HEK293T (cell line): ENCODE measurements at regions not wholly inside any gene's neighbourhood (a gene's known extent, or its start where the extent isn't known, plus 50 kb on each side); places are given as distances from the start of the nearest gene placed in this dataset.

Source experiments
- CTCF ChIA-PET: fragments of 350-600 bp; formaldehyde crosslinking; extraction: SDS; loops from one replicate; lab custom pipeline; 2021; ENCODE audit warnings: antibody characterized with exemption, inconsistent platforms; lab: Yijun Ruan, JAX
- POLR2A ChIA-PET: fragments of 350-600 bp; formaldehyde crosslinking; extraction: SDS; loops from one replicate; lab custom pipeline; 2020; ENCODE audit warnings: antibody characterized with exemption, inconsistent platforms; lab: Yijun Ruan, JAX
- DNase-seq: peaks from one replicate; pipeline ENCODE4 v3.0.0; 2012; ENCODE audit warnings: mixed read lengths; ENCODE audit errors: extremely low spot score
- ARNT ChIP-seq: fragments of 450-650 bp; IDR thresholded peaks from 2 replicates; pipeline ENCODE4 v1.6.1; 2017; ENCODE audit warnings: mild to moderate bottlenecking
- BHLHE40 ChIP-seq: fragments of 450-650 bp; IDR thresholded peaks from 2 replicates; pipeline ENCODE4 v1.6.1; 2016; ENCODE audit warnings: mild to moderate bottlenecking, moderate library complexity, borderline replicate concordance
- CTBP1 ChIP-seq: fragments of 450-650 bp; IDR thresholded peaks from 2 replicates; pipeline ENCODE4 v1.6.1; 2016; ENCODE audit warnings: borderline replicate concordance
- ELF4 ChIP-seq: fragments of 450-650 bp; IDR thresholded peaks from 2 replicates; pipeline ENCODE4 v1.6.1; 2017; ENCODE audit warnings: antibody characterized with exemption
- FOXA1 ChIP-seq: fragments of 450-650 bp; IDR thresholded peaks from 2 replicates; pipeline ENCODE4 v1.6.1; 2016; ENCODE audit warnings: mild to moderate bottlenecking
- FOXK2 ChIP-seq: fragments of 450-650 bp; IDR thresholded peaks from 2 replicates; pipeline ENCODE4 v1.6.1; 2016; ENCODE audit warnings: mild to moderate bottlenecking
- FOXM1 ChIP-seq: fragments of 450-650 bp; IDR thresholded peaks from 2 replicates; pipeline ENCODE4 v1.6.1; 2017; ENCODE audit warnings: mild to moderate bottlenecking, borderline replicate concordance
- HDGF ChIP-seq: fragments of 450-650 bp; IDR thresholded peaks from 2 replicates; pipeline ENCODE4 v1.6.1; 2017; ENCODE audit warnings: antibody characterized with exemption, borderline replicate concordance
- L3MBTL2 ChIP-seq: fragments of 450-650 bp; conservative IDR thresholded peaks from 2 replicates; pipeline ENCODE4 v1.6.1; 2016; ENCODE audit warnings: mild to moderate bottlenecking
- LEF1 ChIP-seq: fragments of 450-650 bp; IDR thresholded peaks from 2 replicates; pipeline ENCODE4 v1.6.1; 2017; ENCODE audit warnings: mild to moderate bottlenecking, borderline replicate concordance
- NFRKB ChIP-seq: fragments of 450-650 bp; IDR thresholded peaks from 2 replicates; pipeline ENCODE4 v1.6.1; 2016; ENCODE audit warnings: mild to moderate bottlenecking, moderate library complexity
- SP1 ChIP-seq: fragments of 450-650 bp; IDR thresholded peaks from 2 replicates; pipeline ENCODE4 v1.6.1; 2017
- SUZ12 ChIP-seq: fragments of 450-650 bp; IDR thresholded peaks from 2 replicates; pipeline ENCODE4 v1.6.1; 2016; ENCODE audit warnings: mild to moderate bottlenecking
- TARDBP ChIP-seq: fragments of 450-650 bp; IDR thresholded peaks from 2 replicates; pipeline ENCODE4 v1.6.1; 2016
- ZNF384 ChIP-seq: fragments of 450-650 bp; IDR thresholded peaks from 2 replicates; pipeline ENCODE4 v1.6.1; 2016
- TF ChIP-seq, protein P1 (sequence below): fragments of 450-650 bp; IDR thresholded peaks from 2 replicates; pipeline ENCODE4 v1.6.1; 2016

DNA sequence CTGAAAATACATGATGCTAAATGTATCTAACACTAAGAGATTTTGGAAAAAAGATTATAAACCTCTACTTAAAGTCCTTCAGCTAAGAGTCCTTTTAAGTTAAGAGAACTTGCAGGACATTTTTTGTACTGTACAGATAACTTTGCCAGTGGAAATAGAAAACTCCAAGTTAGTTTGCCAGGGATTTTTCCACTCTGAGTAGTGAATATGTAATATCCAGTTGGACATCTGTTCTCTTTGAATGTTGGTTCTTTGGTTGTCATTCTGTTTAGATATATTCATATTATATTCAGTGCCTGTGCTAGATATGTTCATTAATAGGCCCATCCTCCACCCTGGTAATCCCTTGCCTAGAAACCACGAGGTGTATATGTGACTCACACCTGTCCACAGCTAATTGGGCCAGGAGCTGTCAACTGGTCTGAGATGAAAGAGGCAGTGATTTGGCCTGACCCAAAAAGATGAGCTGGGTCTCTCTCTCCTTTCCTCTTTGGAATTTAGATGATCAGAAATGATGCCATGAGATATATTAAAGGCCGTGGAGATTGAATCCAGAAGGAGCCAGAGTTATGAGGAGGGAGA is 261.0 kb upstream of the LRIG3 start:
- TF ChIP-seq FOXM1 (no peak), HDGF (no peak), SP1 (no peak), SUZ12 (no peak)
- POLR2A ChIA-PET = no interaction called here
- no peak for DNase-seq
- CTCF ChIA-PET = no interaction called here

DNA sequence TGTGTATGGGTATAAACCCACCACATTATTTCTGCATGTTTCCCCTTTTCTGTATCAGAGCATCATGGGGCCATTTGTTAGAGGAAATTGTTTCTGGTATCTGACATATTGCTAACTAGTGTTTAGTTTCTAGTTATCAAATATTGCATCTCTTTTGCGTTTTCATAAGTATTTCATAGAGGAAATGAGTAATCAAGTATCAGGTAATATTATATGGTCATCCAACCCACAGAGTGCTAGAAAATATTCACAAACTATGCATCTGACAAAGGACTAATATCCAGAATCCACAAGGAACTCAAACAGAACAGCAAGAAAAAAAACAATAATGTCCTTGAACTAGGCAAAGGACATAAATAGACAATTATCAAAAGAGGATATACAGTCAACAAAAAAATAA is 258.9 kb upstream of the LRIG3 start:
- no peak for DNase-seq
- ChIA-PET POLR2A (no interaction called here), CTCF (no interaction called here)
- TF ChIP-seq L3MBTL2 = no peak
- no peak for TF ChIP-seq LEF1
- no peak for TF ChIP-seq ELF4
- no peak for TF ChIP-seq FOXK2
- TF ChIP-seq HDGF = no peak
- TF ChIP-seq ZNF384 = no peak
- no peak for TF ChIP-seq FOXM1
- TF ChIP-seq ARNT = no peak
- no peak for TF ChIP-seq SUZ12
- TF ChIP-seq TARDBP = no peak
- no peak for TF ChIP-seq BHLHE40
- TF ChIP-seq, protein P1, sequence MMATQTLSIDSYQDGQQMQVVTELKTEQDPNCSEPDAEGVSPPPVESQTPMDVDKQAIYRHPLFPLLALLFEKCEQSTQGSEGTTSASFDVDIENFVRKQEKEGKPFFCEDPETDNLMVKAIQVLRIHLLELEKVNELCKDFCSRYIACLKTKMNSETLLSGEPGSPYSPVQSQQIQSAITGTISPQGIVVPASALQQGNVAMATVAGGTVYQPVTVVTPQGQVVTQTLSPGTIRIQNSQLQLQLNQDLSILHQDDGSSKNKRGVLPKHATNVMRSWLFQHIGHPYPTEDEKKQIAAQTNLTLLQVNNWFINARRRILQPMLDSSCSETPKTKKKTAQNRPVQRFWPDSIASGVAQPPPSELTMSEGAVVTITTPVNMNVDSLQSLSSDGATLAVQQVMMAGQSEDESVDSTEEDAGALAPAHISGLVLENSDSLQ = no peak
- no peak for TF ChIP-seq SP1
- no peak for TF ChIP-seq CTBP1
- TF ChIP-seq FOXA1 = no peak

DNA sequence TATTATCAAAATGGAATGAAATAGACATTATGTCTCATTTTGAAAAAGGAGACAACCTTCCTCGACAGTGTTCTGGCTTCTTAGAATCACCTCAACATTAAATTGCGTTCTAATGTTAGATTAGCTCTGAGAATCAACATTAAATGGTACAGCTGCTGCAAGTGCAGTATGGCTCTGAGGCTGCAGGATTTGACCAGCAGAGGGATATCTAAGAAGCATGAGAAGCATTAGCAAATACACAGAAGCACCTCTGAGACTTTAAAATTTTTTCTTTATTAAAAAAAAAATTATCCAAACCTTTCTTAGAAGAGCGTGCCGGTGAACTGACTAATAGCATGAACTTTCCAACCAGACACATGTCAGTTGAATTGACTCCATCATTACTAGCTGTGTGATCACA is 253.4 kb upstream of the LRIG3 start:
- no peak for TF ChIP-seq ARNT
- TF ChIP-seq HDGF = no peak
- POLR2A ChIA-PET = no interaction called here
- CTCF ChIA-PET = interaction anchor here (0.6 to 0.7 kb wide), 3 partner anchors 13 to 795 kb away, joined by 3 to 7 read pairs (median 4); no protein-coding TSS in a partner anchor
- DNase-seq = no peak

DNA sequence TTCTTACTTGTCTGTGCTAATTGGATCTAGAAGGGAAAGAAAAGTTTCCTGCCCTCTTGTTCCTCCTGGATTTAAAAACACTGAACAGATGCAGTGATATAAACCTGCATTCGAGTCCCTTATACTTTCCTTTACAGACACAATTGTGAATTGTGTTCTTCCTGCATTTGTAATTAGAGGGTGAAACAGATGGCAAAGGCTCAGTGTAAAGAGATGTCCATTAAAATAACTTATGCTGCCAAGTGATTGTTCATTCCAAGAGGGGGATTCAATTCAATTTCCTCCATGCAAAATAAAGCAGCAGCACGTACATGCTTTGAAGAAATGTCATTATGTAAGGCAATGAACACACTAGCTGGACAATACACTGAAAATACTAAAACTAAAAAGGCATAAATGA is 248.3 kb upstream of the LRIG3 start:
- DNase-seq = no peak
- ChIA-PET CTCF (interaction anchor here (1.0 kb wide), 1 partner anchor 54 kb away, joined by 3 read pairs; no protein-coding TSS in a partner anchor), POLR2A (no interaction called here)
- TF ChIP-seq L3MBTL2 (no peak), SUZ12 (no peak), LEF1 (no peak)

GRCh38 chr12:59166457-59166856 is 246.2 kb upstream of the LRIG3 start:
- POLR2A ChIA-PET = no interaction called here
- TF ChIP-seq HDGF (no peak), SP1 (no peak), FOXA1 (no peak), L3MBTL2 (no peak), BHLHE40 (no peak), SUZ12 (no peak), ELF4 (no peak)
- CTCF ChIA-PET = no interaction called here
- no peak for DNase-seq

DNA sequence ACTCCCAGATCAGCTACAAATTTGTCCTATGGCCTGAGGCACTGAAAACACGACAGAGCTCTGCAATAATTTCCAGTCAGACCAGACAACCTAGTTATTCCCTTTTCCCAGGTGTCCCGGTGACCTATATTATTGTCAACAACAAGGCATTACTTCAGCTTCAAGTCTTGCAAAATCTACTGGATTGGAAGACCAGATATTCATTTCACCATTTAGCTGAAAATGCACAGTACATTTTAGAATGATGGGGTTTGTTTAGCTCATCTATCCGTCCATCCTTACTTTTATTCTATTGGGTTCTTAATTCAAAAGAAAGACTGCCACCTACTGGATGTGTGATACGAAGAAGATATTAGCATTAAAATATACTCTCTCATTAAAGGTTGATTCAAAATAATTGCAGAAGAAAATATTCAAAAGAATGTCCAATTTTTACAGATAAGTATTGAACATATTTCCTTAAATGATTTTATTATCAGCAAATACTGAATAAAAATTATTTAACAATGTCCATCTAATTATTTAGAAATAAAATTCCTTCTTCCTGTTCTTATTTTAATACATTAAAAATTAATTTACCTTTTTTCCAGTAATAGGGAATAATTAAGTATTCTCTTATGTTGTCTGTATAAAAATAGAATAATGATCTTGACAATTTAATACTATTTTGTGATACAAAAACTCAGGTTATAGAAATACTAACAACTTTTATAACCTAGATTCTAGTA is 244.9 kb upstream of the LRIG3 start:
- TF ChIP-seq BHLHE40 (no peak), SUZ12 (no peak), FOXA1 (no peak), L3MBTL2 (no peak), SP1 (no peak), CTBP1 (no peak), FOXM1 (no peak), FOXK2 (no peak), NFRKB (no peak), ZNF384 (no peak), ARNT (no peak), ELF4 (no peak), LEF1 (no peak)
- TF ChIP-seq, protein P1 = no peak
- no peak for DNase-seq
- CTCF ChIA-PET = interaction anchor here (0.9 to 1.0 kb wide), 4 partner anchors 14 to 625 kb away, joined by 3 to 8 read pairs (median 4); no protein-coding TSS in a partner anchor
- POLR2A ChIA-PET = no interaction called here

DNA sequence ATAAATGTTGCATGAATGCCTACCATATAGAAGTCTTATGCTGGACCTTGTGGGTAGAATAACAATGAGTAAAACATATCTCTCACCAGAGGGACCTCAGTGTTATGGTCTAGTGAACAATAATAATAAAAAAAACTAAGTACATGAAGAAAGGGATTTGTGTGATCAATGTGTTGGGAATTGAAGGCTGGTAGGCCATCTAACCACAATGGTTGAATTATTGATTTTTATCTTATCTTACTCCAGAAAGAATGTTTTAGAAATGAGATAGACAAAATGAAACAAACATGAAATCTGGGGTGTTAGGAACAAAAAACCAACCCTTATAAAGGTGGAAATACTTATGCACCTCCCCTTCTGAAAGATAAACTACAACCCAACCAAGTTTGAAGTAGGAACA is 243.9 kb upstream of the LRIG3 start:
- DNase-seq = no peak
- TF ChIP-seq FOXA1 (no peak), SP1 (no peak), NFRKB (no peak), LEF1 (no peak), BHLHE40 (no peak), ARNT (no peak), TARDBP (no peak), HDGF (no peak), FOXK2 (no peak), SUZ12 (no peak), ZNF384 (no peak), FOXM1 (no peak), CTBP1 (no peak), L3MBTL2 (no peak), ELF4 (no peak)
- TF ChIP-seq, protein P1 = no peak
- ChIA-PET POLR2A (no interaction called here), CTCF (interaction anchor here (1.0 kb wide), 2 partner anchors 13 to 624 kb away, joined by 5 to 8 read pairs; no protein-coding TSS in a partner anchor)
